ENCODE measurements at regions not wholly inside any gene's neighbourhood (a gene's known extent, or its start where the extent isn't known, plus 50 kb on each side); places are given as distances from the start of the nearest gene placed in this dataset.

DNA sequence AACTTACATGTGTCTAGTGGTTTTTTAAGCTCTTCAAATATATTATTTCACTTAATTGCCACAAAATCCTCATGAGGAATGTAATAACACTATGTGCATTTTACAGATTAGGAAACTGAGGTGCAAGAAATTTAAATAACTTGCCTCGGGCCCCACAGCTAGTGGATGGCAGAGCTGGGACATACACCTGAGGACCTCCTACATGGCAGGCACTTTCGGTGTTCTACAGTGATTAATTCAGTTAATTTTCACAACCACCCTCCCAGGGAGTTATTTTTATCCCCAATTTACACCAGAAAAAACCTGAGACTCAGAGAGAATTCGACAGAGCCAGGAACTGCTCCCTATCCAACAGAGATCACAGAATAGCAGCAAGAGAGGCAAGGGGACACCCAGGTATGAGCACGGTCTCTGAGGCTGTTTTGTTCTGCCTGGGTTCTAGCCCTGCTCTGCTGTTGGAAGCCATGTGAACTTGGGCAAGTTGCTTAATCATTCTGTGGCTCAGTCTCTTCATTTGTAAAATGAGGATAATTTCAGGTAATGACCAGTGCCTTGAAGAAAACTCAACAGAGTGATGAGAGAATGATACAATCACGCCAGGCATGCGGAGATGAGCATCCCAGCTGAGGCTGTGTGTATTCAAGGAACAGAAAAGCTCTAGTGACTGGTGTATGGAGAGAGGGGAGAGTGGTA, 82.3 kb downstream of the MYCN start:
- DNase-seq = no peak

DNA sequence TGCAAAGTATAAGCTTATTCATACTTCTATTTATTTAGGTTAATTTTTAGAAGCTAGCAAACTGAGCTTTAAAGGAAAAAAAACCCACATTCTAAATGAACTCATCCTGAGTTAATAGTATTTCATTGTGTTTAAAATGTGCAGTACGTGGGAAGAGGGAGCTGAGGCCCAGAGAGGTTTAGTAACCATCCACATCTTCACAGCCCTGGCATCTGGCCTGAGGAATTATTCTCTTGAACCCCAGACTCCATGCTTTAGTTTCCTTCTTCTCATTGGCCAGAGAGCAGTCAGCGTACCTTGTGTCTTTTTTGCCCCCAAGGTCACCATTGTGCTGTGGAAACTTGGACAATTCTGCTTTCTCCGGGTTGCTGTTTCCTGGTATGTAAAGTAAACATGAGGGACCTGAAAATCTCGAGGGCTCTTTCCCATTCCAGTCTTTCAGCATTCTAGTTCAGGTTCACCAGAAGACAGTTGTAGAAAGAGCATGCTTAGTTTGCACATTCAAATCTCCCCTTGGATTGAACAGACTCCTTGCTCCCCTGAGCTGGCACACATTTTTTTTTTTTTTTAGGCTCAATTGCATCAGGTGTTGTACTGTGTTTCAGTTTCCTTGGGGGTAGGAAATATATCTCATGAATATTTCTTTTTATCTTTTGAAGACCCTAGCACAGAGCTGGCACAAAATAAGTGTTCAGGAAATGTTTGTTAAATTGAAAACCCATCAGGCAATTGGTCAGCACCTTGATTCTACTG, 81.4 kb downstream of the MYCN start:
- no peak for DNase-seq

DNA sequence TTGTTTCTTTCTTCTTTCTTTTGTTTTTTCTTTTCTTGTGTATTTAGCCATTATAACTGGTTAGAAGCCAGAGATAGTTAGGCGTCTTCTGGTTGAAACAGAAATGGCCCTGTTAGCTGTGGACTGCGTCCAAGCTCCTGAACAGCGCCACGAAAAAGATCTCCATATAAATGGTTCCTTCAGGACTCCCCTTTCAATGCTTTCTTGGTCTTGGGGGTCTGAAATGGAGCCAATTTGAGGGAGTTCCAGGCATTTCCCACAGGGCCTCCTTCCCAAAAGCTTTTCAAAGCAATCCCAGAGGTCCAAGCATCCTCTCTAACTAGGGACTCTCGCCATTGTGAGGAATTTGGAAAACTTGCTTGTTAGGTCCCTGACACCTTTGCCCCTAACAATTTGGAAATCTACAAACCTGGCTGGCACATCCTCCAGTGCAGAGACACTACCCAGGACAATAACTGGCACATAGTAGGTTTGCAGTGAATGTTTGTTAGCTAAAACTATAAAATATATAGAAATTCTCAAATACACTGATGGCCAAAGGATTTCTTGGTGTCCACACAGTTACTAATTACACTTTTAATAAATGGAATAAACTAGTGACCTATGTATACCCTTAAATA, 80.1 kb downstream of the MYCN start:
- no peak for DNase-seq

DNA sequence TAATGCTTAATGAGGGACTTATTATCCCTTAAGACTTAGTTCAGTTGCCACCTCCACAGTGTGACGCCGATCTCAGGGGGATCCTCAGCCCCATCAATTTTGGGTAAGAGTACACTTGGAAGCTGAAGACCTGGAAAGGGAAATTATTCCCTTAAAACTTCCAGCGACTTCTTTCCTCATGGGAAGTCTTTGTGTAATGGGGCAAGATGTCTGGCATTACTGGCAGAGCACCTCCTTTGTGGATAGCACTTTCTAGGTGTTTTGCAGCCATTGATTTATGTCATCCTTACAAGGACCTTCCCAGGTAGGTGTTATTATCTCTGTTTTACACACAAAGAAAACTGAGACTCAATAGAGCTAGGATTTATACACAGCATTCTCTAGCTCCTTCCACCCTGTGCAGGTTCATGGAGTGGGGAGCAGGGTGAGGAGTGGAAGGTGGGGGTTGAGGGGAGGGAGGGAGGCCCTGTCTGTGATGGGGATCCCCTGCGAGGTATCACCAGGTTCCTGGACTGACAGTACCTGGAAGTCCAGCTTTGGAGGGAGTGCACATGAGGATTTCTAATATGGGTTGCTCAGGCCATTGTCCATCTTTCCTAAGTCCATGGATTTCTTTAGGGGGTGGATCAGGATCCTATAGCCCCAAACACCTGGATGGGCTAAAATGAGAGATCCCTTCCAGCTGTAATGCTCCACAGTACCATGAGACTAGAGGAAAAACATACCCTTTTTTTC, 79.4 kb downstream of the MYCN start:
- no peak for DNase-seq

DNA sequence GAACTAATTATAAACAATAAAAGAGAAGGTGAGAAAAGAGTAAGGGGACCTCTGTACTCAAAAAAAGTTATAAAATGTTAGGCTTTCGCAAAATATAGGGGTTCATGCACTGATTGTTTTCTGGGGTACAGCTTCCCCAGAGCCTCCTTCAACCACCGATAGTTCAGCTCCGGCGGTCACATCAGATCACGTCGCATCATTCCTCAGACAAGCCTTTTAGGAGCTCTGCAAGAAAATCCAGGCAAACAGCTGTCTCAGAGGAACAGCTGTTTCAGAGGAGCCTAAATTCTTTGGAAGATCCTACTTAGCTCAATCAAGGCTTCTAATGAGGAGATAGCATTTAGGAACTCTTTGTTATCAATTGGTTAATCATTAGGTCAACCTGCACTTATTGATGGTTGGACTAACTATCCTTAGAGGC, 78.7 kb downstream of the MYCN start:
- no peak for DNase-seq

DNA sequence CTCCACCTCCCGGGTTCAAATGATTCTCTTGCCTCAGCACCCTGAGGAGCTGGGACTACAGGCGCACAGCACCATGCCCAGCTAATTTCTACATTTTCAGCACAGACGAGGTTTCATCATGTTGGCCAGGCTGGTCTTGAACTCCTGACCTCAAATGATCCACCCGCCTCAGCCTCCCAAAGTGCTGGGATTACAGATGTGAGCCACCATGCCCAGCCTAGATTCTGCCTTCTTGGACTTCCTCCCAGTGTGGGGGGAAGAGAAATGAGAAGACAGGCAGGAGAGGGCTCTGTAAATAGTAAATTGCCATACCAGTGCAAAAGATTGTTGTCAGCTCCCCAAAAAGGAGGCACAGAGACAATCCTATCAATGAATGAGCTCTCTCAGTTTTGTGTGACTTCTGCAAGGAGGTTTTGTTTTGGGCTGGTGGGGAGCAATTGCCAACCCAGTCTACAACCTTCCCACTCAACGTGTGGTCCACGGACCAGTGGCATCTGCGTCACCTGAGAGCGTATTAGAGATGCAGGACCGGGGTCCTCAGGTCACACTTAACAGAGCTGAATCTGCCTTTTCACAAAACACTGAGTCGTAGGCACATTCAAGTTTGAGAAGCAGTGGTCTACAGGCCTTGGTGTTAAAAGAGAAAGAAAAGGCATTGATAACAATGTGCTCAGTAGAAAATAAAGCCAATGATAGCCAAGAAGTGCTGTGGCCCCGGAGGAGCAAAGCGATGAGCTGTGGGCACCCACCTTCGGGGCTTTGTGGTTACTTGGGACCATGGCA, 78.1 kb downstream of the MYCN start:
- DNase-seq = no peak

DNA sequence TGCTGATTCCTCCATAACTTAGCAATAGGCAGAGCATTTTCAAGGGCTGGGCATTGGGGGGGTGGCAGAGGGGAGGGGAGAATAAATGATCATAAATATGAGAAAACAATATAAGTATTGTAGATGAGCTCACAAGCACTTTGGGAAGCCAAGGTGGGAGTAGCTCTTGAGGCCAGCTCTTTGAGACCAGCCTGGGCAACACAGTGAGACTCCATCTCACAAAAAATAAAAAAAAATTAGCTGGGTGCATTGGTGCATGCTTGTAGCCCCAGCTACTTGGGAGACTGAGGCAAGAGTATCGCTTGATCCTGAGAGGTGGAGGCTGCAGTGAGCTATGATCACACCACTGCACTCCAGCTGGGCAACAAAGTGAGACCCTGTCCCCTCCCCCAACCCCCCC, 75.9 kb downstream of the MYCN start:
- DNase-seq = no peak

DNA sequence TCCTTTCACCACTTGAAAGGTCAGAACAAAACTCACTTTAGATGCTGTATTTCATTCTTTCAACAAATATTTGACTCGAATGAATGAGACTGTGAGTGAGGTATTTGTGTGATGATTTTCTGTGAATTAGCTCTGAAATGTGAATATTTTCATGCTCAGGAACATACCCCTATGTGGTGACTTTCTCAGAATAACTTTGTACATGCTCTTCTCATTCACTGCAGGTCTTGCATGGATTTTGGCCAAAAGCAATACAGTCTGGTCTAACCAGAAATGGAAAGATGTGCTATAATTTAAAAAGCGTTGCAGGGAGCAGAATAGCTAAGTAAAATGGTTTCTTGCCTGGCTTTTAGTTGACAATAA, 75.5 kb downstream of the MYCN start:
- DNase-seq = no peak

DNA sequence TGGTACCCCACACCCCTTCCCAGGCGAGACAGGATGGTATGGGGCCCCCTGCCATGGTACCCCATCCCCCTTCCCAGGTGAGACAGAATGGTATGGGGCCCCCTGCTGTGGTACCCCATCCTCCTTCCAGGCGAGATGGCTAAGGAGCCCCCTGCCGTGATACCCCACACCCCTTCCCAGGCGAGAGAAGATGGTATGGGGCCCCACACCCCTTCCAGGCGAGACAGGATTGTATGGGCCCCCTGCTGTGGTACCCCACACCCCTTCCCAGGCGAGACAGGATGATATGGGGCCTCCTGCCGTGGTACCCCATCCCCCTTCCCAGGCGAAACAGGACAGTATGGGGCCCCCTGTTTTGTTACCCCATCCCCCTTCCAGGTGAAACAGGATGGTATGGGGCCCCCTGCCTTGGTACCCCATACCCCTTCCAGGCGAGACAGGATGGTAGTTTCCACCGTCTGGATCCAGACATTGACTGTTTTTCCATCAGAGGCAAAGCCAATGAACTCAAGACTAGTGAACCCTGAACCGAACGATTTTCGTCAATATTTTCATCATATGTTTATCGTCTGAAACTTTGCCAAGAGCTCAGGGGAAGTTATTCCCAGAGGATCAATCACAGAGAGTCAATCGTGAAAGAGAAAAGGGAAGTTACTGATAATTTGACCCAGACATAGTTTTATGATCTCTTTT, 75.0 kb downstream of the MYCN start:
- no peak for DNase-seq

DNA sequence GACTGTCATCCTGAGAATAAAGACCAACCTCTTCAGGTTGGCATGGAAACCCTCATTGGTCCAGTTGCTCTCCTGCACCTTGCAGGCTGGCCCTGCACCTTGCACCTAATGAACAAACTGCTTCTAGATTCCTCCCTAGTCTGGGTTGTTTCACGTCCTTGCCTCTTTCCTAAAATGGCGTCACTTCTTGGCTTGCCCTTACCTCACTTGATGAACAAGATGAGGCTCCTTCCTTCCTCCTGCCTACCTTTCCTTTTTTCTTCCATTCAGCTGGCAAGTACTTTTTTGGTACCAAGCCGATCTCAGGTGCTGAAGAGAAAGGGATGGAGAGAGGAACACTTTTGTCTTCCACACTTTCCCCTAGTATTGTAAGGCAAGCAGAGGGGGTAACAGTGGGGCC, 74.5 kb downstream of the MYCN start:
- no peak for DNase-seq

DNA sequence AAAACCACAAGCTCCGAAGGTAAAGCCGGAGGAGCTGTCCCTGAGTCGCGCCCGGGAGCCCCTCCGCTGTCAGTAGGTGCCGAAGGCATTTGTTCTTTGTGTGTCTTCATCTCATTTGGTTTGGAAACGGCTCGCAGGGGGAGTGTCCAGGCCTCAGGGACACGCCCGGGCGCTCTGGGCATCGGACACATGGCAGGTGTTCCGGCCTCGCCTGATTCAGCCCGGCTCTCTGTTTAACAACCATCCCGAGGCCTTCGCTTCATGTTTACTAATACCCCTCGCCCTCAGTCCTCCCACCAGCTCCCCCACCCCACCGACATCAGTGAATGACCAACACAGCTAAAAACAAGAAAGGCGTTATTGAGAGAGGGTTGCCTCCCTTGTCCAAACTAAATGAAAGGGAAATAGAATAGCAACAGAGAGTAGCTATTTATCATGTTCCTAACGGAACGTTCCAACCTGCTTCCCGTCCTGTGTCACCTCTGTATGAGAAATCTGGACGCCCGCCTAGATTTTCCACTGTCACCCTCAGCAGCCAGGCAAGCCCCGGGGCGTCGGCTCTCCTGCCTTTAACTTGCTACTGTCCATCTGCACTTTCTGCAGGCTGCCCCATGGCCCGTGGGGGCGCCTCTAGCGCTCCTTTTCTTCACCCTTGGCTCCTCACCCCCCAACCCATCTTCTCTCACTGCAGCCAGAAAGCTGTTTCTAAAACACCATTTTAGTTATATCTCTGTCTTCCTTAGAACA, 73.9 kb downstream of the MYCN start:
- no peak for DNase-seq

DNA sequence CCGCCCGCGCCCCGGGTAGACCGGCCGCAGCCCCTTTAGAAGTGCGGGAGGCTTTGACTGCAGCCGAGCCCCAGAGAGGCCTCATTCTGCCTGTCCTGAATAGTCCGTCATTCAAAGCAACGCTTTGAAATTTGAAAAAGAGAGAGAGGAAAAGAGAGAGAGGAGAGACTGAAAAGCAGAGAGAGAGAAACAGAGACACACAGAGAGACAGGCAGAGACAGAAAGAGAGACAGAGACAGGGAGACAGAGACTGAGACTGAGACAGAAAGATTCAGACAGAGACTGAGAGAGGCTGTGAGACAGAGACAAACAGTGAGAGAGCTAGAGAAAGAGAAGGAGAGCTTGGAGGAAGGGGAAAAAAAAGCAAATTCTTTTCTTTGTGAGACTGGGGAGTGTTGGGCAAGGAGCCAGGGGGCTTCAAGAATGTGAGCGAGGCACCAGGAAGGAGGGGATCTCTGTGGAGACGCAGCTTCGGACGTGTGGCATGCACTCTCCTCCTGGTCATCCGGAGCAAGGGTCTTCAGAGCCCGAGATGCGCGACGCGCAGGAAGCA, 73.1 kb downstream of the MYCN start:
- no peak for DNase-seq

DNA sequence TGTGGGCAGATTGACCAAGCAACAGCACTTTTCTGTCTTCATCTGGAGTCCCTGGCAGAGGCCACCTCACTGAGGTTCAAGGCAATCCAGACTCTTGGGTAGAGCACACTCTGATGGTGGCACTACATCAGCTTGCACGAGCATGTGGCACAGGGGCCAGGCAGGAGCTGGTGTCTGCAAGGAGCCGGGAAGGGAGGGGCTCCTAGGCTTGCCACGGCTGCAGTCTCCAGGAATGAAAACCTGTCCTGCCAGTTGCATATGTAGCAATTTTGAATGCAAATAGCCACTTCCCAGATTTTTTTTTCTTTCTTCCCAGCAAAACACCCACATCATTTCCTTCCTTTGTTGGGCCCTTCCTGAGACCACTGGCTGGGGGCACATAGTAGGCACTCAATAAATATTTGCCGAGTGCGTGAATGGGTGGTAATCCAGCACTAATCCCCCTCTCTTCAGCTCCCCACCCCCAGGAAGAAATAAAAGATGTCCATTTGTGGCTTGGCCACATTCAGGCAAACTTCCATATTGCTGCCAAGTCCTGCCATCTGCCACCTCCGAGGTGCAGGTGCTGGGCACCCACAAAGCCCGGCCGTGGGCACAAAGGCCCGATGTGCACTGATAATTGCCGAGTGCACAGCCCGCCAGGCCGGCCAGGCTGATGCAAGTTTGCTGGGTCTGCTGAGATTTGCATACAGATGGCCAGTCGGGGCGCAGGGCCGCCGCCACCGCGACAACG, 72.4 kb downstream of the MYCN start:
- DNase-seq = no peak

DNA sequence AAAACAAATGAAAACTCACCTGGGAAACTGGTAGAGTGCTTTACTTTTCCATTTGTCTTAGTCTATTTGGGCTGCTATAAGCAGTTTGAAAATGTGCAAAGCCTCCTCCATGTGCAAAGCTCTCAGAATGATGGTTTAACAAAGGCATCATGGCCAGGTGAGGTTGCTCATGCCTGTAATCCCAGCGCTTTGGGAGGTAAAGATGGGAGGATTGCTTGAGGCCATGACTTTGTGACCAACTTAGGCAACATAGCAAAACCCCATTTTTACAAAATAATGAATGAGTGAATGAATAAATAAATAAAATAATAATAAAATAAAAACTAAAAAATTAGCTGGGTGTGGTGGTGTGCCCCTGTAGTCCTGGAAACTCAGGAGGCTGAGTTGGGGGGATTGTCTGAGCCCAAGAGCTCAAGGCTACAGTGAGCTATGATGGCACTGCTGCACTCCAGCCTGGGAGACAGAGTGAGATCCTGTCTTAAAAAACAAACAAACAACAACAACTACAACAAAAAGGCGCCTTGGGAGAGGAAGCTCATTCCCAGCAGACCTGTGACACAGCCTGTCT, 71.8 kb downstream of the MYCN start:
- DNase-seq = no peak

DNA sequence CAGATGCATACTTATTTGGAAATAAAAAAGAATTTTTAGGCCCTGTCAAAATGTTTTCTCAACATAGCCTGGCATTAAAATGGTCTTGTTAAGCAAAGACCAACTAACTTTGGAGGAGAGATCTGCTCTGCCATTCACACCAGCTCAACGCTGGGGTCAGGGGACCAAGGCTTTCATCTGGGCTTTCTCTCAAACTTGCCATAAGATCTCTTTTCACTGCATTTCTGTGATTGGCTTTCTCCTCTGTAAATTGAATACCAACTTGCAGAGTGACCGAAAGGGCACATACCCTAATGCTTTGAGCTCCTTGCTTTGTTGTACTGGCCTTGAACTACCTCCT, 71.2 kb downstream of the MYCN start:
- DNase-seq = no peak

DNA sequence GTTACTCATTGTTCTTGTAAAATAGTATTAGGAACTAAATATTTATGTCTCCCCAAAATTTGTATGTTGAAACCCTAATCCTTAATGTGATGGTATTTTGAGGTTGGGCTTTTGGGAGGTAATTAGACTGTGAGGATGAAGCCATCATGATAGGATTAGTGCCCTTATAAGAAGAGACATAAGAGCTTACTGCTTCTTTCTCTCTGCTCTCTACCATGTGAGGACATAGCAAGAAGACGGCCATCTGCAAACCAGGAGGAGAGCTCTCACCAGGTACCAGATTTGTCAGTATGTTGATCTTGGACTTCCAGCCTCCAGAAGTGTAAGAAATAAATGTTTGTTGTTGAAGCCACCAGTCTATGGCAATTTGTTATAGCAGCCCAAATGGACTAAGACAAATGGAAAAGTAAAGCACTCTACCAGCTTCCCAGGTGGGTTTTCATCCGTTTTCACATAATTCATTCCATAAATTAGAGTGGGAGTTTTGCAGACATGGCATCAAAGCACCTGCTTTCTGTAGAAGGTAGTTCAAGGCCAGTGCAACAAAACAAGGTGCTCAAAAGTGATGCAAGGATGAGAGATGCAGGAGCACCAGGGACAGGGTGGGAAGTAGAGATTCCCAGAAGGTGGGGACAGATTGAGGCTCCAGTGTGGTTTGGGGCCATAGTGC, 70.7 kb downstream of the MYCN start:
- no peak for DNase-seq

DNA sequence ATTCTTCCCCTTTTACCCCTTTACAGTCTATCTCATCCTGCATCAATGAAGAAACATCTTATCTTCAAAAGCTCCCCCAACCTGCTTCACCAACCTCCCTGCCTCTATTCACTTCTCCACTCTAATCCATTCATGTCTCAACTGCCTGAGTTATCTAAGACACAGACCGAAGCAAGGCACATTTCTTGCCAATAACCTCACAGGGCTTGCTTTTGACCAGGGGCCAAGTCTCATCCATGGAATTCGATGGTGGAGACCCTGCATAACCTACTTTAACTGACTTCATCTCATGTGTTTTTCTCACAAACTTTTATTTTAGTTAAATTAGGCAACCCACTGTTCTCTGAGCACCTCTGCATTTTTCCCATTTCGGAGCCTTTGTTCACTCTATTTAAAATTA, 69.7 kb downstream of the MYCN start:
- DNase-seq = no peak

DNA sequence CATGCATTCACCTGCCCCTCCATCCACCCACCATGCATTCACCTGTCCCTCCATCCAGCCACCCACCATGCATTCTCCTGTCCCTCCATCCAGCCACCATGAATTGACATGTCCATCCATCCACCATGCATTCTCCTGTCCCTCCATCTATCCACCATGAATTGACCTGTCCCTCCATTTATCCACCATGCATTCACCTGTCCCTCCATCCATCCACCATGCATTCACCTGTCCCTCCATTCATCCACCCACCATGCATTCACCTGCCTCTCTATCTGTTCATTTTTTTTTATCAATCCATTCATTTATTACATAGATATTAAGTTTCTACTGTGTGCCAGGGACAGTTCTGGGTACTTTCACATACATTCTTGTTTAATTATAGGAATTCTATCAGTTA, 69.2 kb downstream of the MYCN start:
- DNase-seq = no peak

DNA sequence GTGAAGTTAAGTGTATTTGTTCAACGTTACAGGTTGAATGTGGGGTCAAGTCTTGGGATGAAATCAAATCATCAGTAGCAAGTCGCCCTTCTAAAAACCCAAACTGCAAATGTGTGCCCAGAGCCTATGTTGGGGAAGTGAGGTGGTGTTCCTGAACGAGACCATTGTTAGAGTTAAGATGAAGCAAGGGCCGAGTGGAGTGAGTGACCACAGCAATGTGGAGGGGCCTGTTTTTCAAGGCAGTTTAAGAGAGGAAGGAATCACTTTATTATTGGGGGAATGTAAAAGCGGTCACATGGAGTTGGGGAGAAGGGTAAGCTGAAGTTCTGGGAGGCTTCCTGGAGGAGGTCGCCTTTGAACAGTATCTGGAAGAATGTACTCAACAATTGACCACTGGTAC, 68.5 kb downstream of the MYCN start:
- DNase-seq = no peak
